ENCODE measurements at regions not wholly inside any gene's neighbourhood (a gene's known extent, or its start where the extent isn't known, plus 50 kb on each side); places are given as distances from the start of the nearest gene placed in this dataset.

- Histone ChIP-seq H3K27ac (ENCODE audit: low read depth in 1 of 3, low read length in 2 of 3) (no peak overlapping the region), H3K27me3 (ENCODE audit: control insufficient read depth in 3 of 3, insufficient read depth in 3 of 3, low read length in 3 of 3) (peaks cover 0 to 2% (median 2%) of the 10 kb centered on the region in 3 donors), H3K4me3 (ENCODE audit: low read depth in 1 of 3, low read length in 3 of 3) (no peak overlapping the region), H3K36me3 (ENCODE audit: control insufficient read depth in 3 of 3, insufficient read depth in 2 of 3, low read depth in 1 of 3, low read length in 3 of 3) (no peaks in the 10 kb centered on the region), H3K4me1 (ENCODE audit: control insufficient read depth in 3 of 3, insufficient read depth in 2 of 3, low read depth in 1 of 3, low read length in 2 of 3) (no peaks in the 10 kb centered on the region), H3K9me3 (ENCODE audit: control insufficient read depth in 2 of 2, insufficient read depth in 1 of 2, low read depth in 1 of 2, low read length in 1 of 2) (no peaks in the 10 kb centered on the region)
- FAIRE-seq, result no peak
- DNase-seq, result no peak
- 68 to 74% (median 70%) methylated on average over 5 of the region's 5 CpGs for WGBS, 3 donors
Measured at GRCh38 chr10:33627611-33628010, 293.1 kb upstream of the NRP1 start.

- WGBS, 3 donors, result 86 to 92% (median 88%) methylated on average over 3 of the region's 3 CpGs
- Histone ChIP-seq H3K4me3 (ENCODE audit: low read depth in 1 of 3, low read length in 3 of 3) (no peak overlapping the region), H3K9me3 (ENCODE audit: control insufficient read depth in 2 of 2, insufficient read depth in 1 of 2, low read depth in 1 of 2, low read length in 1 of 2) (no peaks in the 10 kb centered on the region), H3K36me3 (ENCODE audit: control insufficient read depth in 3 of 3, insufficient read depth in 2 of 3, low read depth in 1 of 3, low read length in 3 of 3) (no peaks in the 10 kb centered on the region), H3K27ac (ENCODE audit: low read depth in 1 of 3, low read length in 2 of 3) (no peak overlapping the region), H3K27me3 (ENCODE audit: control insufficient read depth in 3 of 3, insufficient read depth in 3 of 3, low read length in 3 of 3) (peaks cover 0 to 2% (median 2%) of the 10 kb centered on the region in 3 donors), H3K4me1 (ENCODE audit: control insufficient read depth in 3 of 3, insufficient read depth in 2 of 3, low read depth in 1 of 3, low read length in 2 of 3) (no peaks in the 10 kb centered on the region)
- no peak for FAIRE-seq
- no peak for DNase-seq
Measured at GRCh38 chr10:33626798-33627466, 292.5 kb upstream of the NRP1 start.

- WGBS, 3 donors, result 91 to 95% (median 91%) methylated on average over 3 of the region's 3 CpGs
- Histone ChIP-seq H3K27ac (ENCODE audit: low read depth in 1 of 3, low read length in 2 of 3) (no peak overlapping the region), H3K36me3 (ENCODE audit: control insufficient read depth in 3 of 3, insufficient read depth in 2 of 3, low read depth in 1 of 3, low read length in 3 of 3) (no peaks in the 10 kb centered on the region), H3K9me3 (ENCODE audit: control insufficient read depth in 2 of 2, insufficient read depth in 1 of 2, low read depth in 1 of 2, low read length in 1 of 2) (peaks cover 0 to 4% of the 10 kb centered on the region in 2 donors), H3K4me1 (ENCODE audit: control insufficient read depth in 3 of 3, insufficient read depth in 2 of 3, low read depth in 1 of 3, low read length in 2 of 3) (no peaks in the 10 kb centered on the region), H3K27me3 (ENCODE audit: control insufficient read depth in 3 of 3, insufficient read depth in 3 of 3, low read length in 3 of 3) (peaks cover 0 to 2% (median 0%) of the 10 kb centered on the region in 3 donors), H3K4me3 (ENCODE audit: low read depth in 1 of 3, low read length in 3 of 3) (no peak overlapping the region)
- FAIRE-seq (no peak), DNase-seq (no peak)
Measured at GRCh38 chr10:33623669-33624068, 289.2 kb upstream of the NRP1 start.

GRCh38 chr10:33621101-33621500 lies 286.6 kb upstream of the NRP1 start:
- H3K4me3 ChIP-seq (ENCODE audit: low read depth in 1 of 3, low read length in 3 of 3), result no peak overlapping the region
- DNase-seq (no peak), FAIRE-seq (no peak)
- H3K36me3 ChIP-seq (ENCODE audit: control insufficient read depth in 3 of 3, insufficient read depth in 2 of 3, low read depth in 1 of 3, low read length in 3 of 3), result no peaks in the 10 kb centered on the region
- H3K4me1 ChIP-seq (ENCODE audit: control insufficient read depth in 3 of 3, insufficient read depth in 2 of 3, low read depth in 1 of 3, low read length in 2 of 3), result no peaks in the 10 kb centered on the region
- H3K27me3 ChIP-seq (ENCODE audit: control insufficient read depth in 3 of 3, insufficient read depth in 3 of 3, low read length in 3 of 3), result peaks cover 0 to 2% (median 0%) of the 10 kb centered on the region in 3 donors
- peaks cover 0 to 4% of the 10 kb centered on the region in 2 donors for H3K9me3 ChIP-seq (ENCODE audit: control insufficient read depth in 2 of 2, insufficient read depth in 1 of 2, low read depth in 1 of 2, low read length in 1 of 2)
- WGBS, 3 donors, result 71 to 80% (median 76%) methylated on average over 4 of the region's 4 CpGs
- H3K27ac ChIP-seq (ENCODE audit: low read depth in 1 of 3, low read length in 2 of 3), result no peak overlapping the region

- Histone ChIP-seq H3K4me3 (ENCODE audit: low read depth in 1 of 3, low read length in 3 of 3) (no peak overlapping the region), H3K27me3 (ENCODE audit: control insufficient read depth in 3 of 3, insufficient read depth in 3 of 3, low read length in 3 of 3) (peaks cover 0 to 2% (median 0%) of the 10 kb centered on the region in 3 donors), H3K36me3 (ENCODE audit: control insufficient read depth in 3 of 3, insufficient read depth in 2 of 3, low read depth in 1 of 3, low read length in 3 of 3) (no peaks in the 10 kb centered on the region), H3K4me1 (ENCODE audit: control insufficient read depth in 3 of 3, insufficient read depth in 2 of 3, low read depth in 1 of 3, low read length in 2 of 3) (no peaks in the 10 kb centered on the region), H3K9me3 (ENCODE audit: control insufficient read depth in 2 of 2, insufficient read depth in 1 of 2, low read depth in 1 of 2, low read length in 1 of 2) (peaks cover 0 to 4% of the 10 kb centered on the region in 2 donors), H3K27ac (ENCODE audit: low read depth in 1 of 3, low read length in 2 of 3) (no peak overlapping the region)
- FAIRE-seq (no peak), DNase-seq (no peak)
- WGBS, 3 donors, result 80 to 90% (median 82%) methylated on average over 2 of the region's 2 CpGs
Measured at GRCh38 chr10:33618196-33618595, 283.7 kb upstream of the NRP1 start.

GRCh38 chr10:33617381-33618080 lies 283.1 kb upstream of the NRP1 start:
- Histone ChIP-seq H3K36me3 (ENCODE audit: control insufficient read depth in 3 of 3, insufficient read depth in 2 of 3, low read depth in 1 of 3, low read length in 3 of 3) (no peaks in the 10 kb centered on the region), H3K27ac (ENCODE audit: low read depth in 1 of 3, low read length in 2 of 3) (no peak overlapping the region), H3K27me3 (ENCODE audit: control insufficient read depth in 3 of 3, insufficient read depth in 3 of 3, low read length in 3 of 3) (no peaks in the 10 kb centered on the region), H3K4me1 (ENCODE audit: control insufficient read depth in 3 of 3, insufficient read depth in 2 of 3, low read depth in 1 of 3, low read length in 2 of 3) (no peaks in the 10 kb centered on the region), H3K9me3 (ENCODE audit: control insufficient read depth in 2 of 2, insufficient read depth in 1 of 2, low read depth in 1 of 2, low read length in 1 of 2) (peaks cover 0 to 4% of the 10 kb centered on the region in 2 donors), H3K4me3 (ENCODE audit: low read depth in 1 of 3, low read length in 3 of 3) (no peak overlapping the region)
- 82 to 85% (median 83%) methylated on average over 8 of the region's 8 CpGs for WGBS, 3 donors
- FAIRE-seq (no peak), DNase-seq (no peak)

GRCh38 chr10:33616956-33617355 lies 282.5 kb upstream of the NRP1 start:
- H3K27me3 ChIP-seq (ENCODE audit: control insufficient read depth in 3 of 3, insufficient read depth in 3 of 3, low read length in 3 of 3), result no peaks in the 10 kb centered on the region
- FAIRE-seq, result no peak
- 66 to 82% (median 77%) methylated on average over 1 of the region's 1 CpG for WGBS, 3 donors

GRCh38 chr10:33612551-33612950 lies 278.1 kb upstream of the NRP1 start:
- Histone ChIP-seq H3K4me1 (ENCODE audit: control insufficient read depth in 3 of 3, insufficient read depth in 2 of 3, low read depth in 1 of 3, low read length in 2 of 3) (no peaks in the 10 kb centered on the region), H3K27ac (ENCODE audit: low read depth in 1 of 3, low read length in 2 of 3) (peak overlapping the region in 1 of 3 donors; percentile 72), H3K4me3 (ENCODE audit: low read depth in 1 of 3, low read length in 3 of 3) (no peak overlapping the region), H3K9me3 (ENCODE audit: control insufficient read depth in 2 of 2, insufficient read depth in 1 of 2, low read depth in 1 of 2, low read length in 1 of 2) (peaks cover 0 to 3% of the 10 kb centered on the region in 2 donors), H3K27me3 (ENCODE audit: control insufficient read depth in 3 of 3, insufficient read depth in 3 of 3, low read length in 3 of 3) (no peaks in the 10 kb centered on the region), H3K36me3 (ENCODE audit: control insufficient read depth in 3 of 3, insufficient read depth in 2 of 3, low read depth in 1 of 3, low read length in 3 of 3) (no peaks in the 10 kb centered on the region)
- FAIRE-seq (no peak), DNase-seq (peak; percentile 27 to 28)
- 46 to 52% (median 47%) methylated on average over 3 of the region's 3 CpGs for WGBS, 3 donors

More at GRCh38 chr10:33616956-33617355, 282.5 kb upstream of the NRP1 start:
- Histone ChIP-seq H3K4me3 (ENCODE audit: low read depth in 1 of 3, low read length in 3 of 3) (no peak overlapping the region), H3K4me1 (ENCODE audit: control insufficient read depth in 3 of 3, insufficient read depth in 2 of 3, low read depth in 1 of 3, low read length in 2 of 3) (no peaks in the 10 kb centered on the region), H3K36me3 (ENCODE audit: control insufficient read depth in 3 of 3, insufficient read depth in 2 of 3, low read depth in 1 of 3, low read length in 3 of 3) (no peaks in the 10 kb centered on the region), H3K27ac (ENCODE audit: low read depth in 1 of 3, low read length in 2 of 3) (no peak overlapping the region), H3K9me3 (ENCODE audit: control insufficient read depth in 2 of 2, insufficient read depth in 1 of 2, low read depth in 1 of 2, low read length in 1 of 2) (peaks cover 0 to 4% of the 10 kb centered on the region in 2 donors)
- DNase-seq, result no peak

Measured in small intestine (tissue), 7 donors.